NCI-H2196 treated with DMSO at 0.1 percent for 48 hours (cell line): ENCODE measurements at regions not wholly inside any gene's neighbourhood (a gene's known extent, or its start where the extent isn't known, plus 50 kb on each side); places are given as distances from the start of the nearest gene placed in this dataset.
A peak's percentile ranks its signal among the peaks of the same experiment; 100 is the strongest.

Source experiments
- DNase-seq: peaks from one replicate; lab custom pipeline; 2025; ENCODE audit not compliant: unreplicated experiment; lab: John Stamatoyannopoulos, UW

- DNase-seq, result no peak
Observed at GRCh38 chr4:104942990-104943743, 203.5 kb upstream of the TET2 start.

DNA sequence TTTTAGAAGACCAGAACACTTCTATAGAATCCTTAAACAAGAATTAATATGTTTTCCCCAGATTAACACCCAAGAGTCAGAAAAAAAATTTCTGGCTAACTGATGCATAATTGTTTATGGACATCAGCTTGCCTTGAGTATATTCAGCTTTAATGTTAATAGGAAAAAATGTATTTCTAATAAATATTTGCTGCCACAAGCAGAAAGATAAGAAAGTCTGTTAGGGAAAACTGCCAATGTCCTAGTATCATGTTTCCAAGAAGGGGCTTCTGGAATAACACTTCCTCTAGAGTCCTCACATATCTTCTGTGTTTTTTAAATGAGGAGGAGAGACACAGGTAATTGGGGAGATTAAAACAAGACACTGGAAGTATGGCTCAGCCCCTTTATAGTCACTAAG lies 202.1 kb upstream of the TET2 start:
- DNase-seq, result no peak

DNA sequence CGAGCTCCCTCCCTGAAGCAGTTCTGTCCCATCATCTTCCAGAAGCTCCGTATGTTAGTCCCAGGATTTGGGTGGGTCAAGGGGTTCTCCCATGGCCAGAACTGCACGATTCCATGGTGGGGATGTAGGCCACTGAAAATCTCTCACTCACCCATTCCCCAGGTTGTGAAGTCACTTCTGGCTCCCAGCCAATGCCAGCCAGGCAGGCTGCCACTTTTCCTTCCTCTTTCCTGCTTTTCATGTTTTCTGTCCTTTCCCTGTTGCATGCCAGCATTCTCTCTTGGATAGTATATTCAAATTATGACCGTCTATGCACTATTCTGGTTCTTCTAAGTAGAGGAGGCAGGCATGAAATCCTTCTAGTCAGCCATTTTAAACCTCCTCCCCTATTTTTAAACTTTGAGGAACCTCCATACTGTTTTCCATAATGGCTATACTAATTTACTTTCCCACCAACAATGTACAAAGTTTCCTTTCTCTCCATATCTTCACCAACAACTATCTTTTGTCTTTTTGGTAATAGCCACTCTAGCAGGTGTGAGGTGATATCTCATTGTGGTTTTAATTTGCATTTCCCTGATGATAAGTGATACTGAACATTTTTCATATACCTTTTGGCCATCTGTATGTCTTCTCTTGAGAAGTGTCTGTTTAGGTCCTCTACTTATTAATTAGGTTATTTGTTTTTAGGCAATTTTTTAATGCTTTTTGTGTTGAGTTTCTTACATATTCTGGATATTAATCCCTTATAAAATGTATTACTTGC lies 182.1 kb upstream of the TET2 start:
- no peak for DNase-seq

- DNase-seq, result no peak
Observed at GRCh38 chr4:104966349-104967033, 180.2 kb upstream of the TET2 start.

DNA sequence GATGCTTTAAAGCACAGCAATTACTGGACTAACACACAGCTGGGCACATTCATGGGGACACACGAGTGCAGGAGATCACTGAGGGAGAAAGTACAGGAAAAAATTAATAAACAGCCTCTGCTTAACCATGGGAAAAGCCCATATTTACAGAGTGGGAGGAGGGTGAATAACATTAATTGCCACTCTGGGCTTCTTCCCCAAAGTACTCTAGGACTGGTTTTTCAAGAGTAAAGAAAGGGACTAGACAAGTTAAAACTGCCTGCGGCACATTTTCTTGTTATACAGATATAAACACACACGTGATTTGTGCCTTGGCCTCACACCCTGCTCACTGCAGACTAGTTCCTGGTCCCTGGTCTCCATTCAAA lies 179.7 kb upstream of the TET2 start:
- DNase-seq, result no peak

GRCh38 chr4:104969394-104970082 lies 177.1 kb upstream of the TET2 start:
- DNase-seq, result no peak

DNA sequence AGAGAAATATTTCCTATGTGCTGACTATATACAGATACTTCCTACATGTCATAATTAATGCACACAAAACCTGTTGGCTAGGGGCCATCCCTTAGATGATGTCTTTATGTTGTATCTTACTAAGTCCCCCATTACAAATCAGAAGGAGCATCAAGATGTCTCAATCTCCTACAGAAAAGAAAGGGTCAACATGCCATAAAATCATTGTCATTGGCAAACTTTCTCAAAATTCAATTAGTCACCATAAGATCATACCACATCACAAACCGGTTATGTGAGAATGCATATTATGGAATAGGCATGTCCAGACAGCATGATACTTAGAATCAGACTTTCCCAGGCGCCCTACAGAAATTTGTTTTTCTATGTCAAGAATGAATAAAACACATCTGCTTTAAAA lies 175.2 kb upstream of the TET2 start:
- no peak for DNase-seq

GRCh38 chr4:104973708-104974107 lies 173.0 kb upstream of the TET2 start:
- no peak for DNase-seq

DNA sequence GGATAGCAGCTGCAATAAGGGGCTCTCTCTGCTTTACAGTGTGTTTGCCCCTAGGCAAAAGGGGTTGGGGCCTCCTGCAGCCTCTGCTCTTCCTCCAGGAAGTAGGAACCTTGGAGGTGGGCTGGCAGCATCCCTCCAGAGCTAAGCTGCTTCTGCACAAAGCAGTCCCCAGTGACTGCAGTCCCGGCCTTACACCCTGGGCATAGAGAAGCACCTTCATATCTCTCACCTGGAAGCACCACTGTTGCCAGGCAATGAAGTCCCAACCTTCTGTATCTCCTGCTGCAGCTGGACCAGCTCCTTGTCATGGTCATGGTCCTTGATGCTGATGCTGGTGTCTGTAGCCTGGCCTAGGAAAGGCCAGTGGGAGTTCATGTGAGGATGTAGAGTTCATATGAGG lies 171.1 kb upstream of the TET2 start:
- DNase-seq, result no peak

DNA sequence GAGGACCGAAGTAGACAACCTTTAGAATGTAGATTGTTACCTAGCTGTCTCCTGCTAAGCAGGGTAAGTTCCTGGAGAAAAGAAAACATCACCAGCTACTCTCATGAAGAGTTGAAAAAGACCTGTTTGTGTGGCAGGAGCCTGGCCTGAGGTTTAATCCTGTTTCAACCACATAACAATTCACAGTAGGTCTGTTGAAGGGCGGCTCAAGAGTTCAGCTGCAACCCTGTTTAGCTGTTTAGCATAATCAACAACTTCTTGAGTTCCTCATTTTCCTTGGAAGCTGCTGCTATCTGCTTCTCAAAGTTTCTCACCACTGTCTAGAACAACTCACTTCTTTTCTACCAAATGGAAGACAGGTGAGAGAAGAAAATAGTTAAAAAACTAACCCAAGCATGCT lies 170.4 kb upstream of the TET2 start:
- DNase-seq, result no peak

- DNase-seq, result no peak
Observed at GRCh38 chr4:104979083-104979760, 167.5 kb upstream of the TET2 start.

DNA sequence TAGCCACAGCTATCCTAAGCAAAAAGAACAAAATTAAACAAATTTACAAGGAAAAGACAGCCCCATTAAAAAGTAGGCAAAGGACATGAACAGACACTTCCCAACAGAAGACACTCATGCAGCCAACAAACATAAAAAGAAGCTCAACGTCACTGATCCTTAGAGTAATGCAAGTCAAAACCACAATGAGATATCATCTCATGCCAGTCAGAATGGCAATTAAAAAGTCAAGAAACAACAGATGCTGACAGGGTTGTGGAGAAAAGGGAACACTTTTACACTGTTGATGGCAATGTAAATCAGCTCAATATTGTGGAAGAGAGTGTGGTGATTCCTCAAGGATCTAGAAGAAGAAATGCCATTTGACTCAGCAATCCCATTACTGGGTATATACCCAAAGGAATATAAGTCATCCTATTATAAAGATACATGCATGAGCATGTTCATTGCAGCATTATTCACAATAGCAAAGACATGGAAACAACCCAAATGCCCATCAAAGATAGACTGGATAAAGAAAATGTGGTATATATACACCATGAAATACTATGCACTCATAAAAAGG lies 163.0 kb upstream of the TET2 start:
- DNase-seq, result no peak

- DNase-seq, result no peak
Observed at GRCh38 chr4:104986306-104986705, 160.4 kb upstream of the TET2 start.

GRCh38 chr4:104989371-104989770 lies 157.3 kb upstream of the TET2 start:
- peak; percentile 8 for DNase-seq

GRCh38 chr4:105002278-105002677 lies 144.4 kb upstream of the TET2 start:
- DNase-seq, result no peak

DNA sequence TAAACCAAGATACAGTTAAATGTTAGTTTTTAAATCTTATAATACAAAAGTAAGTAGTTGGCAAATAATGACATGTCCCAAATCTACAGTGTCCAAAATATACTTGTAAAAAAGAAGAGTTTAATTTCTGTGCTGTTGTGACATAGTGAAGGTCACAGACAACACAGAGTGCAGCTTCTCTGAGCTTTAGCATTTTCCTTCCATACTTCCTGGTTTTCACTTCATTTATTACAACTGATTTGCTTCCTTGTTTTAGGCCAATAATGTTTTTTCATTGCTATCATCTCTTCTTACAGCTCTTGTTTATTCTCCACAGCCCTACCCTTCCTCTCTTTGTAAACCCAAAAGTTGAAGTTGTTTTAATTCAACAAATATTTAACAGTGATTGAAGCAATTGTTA lies 132.4 kb upstream of the TET2 start:
- no peak for DNase-seq

- DNase-seq, result no peak
Observed at GRCh38 chr4:105014635-105015034, 132.0 kb upstream of the TET2 start.

- no peak for DNase-seq
Observed at GRCh38 chr4:105015750-105016149, 130.9 kb upstream of the TET2 start.

DNA sequence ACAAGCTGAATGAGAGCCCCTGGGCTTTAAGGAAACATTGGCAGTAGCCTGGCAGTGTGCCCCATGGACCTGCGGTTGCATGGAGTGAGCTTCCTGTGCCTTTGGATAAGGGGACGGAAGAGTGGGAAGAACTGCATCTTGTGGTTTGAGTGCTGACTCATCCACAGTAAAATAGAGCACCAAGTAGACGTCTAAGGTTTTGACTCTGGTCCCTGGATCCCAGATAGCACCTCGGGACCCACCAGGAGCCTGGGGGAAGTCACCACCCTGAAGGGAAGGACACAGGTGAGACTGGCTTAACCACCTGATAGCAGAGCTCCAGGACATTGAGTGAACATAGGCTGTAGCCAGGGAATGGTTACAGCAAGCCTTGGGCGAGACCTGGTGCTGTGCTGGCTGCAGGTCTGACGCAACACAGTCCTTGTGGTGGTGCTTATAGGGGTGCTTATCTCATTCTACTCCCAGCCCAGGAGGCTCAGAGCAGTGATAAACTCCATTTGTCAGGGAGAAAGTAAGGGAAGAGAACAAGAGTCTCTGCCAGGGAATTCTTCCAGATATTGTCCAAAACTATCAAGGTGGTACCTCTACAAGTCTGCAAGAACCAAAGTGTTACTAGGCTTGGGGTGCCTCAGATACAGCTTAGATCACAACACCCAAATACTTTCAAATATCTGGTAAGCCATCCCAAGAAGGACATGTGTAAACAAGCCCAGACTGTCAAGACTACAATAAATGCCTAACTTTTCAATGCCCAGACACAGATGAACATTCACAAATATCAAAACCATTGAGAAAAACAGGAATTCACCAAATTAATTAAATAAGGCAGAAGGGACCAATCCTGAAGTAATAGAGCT lies 123.6 kb upstream of the TET2 start:
- no peak for DNase-seq

DNA sequence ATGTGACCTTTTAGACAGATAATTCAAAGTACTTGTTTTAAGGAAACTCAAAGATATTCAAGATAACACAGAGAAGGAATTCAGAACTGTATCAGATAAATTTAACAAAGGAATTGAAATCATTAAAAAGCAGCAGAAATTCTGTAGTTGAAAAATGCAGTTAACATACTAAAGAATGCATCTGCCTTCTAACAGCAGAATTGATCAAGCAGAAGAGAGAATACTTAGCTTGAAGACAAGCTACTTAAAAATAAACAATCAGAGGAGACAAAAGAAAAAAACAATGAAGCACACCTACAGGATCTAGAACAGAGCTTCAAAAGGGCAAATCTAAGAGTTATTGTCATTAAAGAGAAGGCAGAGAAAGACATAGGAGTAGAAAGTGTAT lies 123.0 kb upstream of the TET2 start:
- DNase-seq, result no peak
